HepG2 (cell line): ENCODE measurements at regions not wholly inside any gene's neighbourhood (a gene's known extent, or its start where the extent isn't known, plus 50 kb on each side); places are given as distances from the start of the nearest gene placed in this dataset.

Experiments
- ATAC-seq: fragments of 200-7000 bp; cut with Tn5 transposase; 3 replicates; pipeline ENCODE4 v1.9.1; 2020; ENCODE audit warnings: mild to moderate bottlenecking, moderate library complexity
- BruUV-seq: library from RNA; stranded (reverse); fragments of 400-500 nt; replicated peaks from 2 replicates; lab custom pipeline; 2021; lab: Mats Ljungman, UMichigan
- CTCF ChIA-PET: fragments of 300-600 bp; formaldehyde crosslinking; extraction: SDS; loops from one replicate; lab custom pipeline; 2021; ENCODE audit warnings: low total read pairs, inconsistent platforms, low intra/inter-chr PET ratio; lab: Yijun Ruan, JAX
- POLR2A ChIA-PET: fragments of 350-600 bp; sonication (Branson Sonifier 250); formaldehyde crosslinking; loops from one replicate; lab custom pipeline; 2020; ENCODE audit warnings: antibody characterized with exemption, inconsistent platforms; lab: Yijun Ruan, JAX
- DNase-seq: peaks from one replicate; pipeline ENCODE4 v3.0.0-alpha.2; 2015; ENCODE audit warnings: low spot score
- FAIRE-seq: peaks from 3 replicates; lab custom pipeline; 2011; peaks lifted over from hg19 to GRCh38; lab: Jason Lieb, UNC
- H2AFZ ChIP-seq: one replicate; pipeline ENCODE4 v1.6.1; 2011; ENCODE audit warnings: low read length, inconsistent platforms
- H3K27ac ChIP-seq: fragments of 300-600 bp; 3 replicates; pipeline ENCODE4 v1.8.0; 2011; ENCODE audit warnings: mixed run types, mild to moderate bottlenecking, mixed read lengths, low read length, inconsistent platforms; ENCODE audit not compliant: insufficient read depth; ENCODE audit errors: extremely low read length
- H3K27me3 ChIP-seq, 2 experiments: fragments of 200-600 bp in 1 of 2; 2 replicates in 1 of 2; 3 replicates in 1 of 2; pipeline versions ENCODE4 v1.6.0 to v1.8.0; 2011; ENCODE audit warnings: low read length in 2 of 2, mild to moderate bottlenecking in 2 of 2, moderate library complexity in 2 of 2, inconsistent platforms in 1 of 2; ENCODE audit not compliant: insufficient read depth in 2 of 2, control insufficient read depth in 1 of 2
- H3K36me3 ChIP-seq, 2 experiments: fragments of 200-600 bp in 1 of 2; replicated peaks in 1 of 2; 2 replicates in 1 of 2; 3 replicates in 1 of 2; pipeline versions ENCODE4 v1.5.1 to v1.8.0; 2011; ENCODE audit warnings: low read length in 2 of 2, inconsistent platforms in 1 of 2; ENCODE audit not compliant: insufficient read depth in 2 of 2, control insufficient read depth in 1 of 2
- H3K4me1 ChIP-seq: 2 replicates; pipeline ENCODE4 v1.5.1; 2012; ENCODE audit warnings: low read length, inconsistent platforms; ENCODE audit not compliant: insufficient read depth
- H3K4me2 ChIP-seq: 2 replicates; pipeline ENCODE4 v1.6.0; 2011; ENCODE audit warnings: low read depth, low read length, inconsistent platforms
- H3K4me3 ChIP-seq, 3 experiments: fragments of 200-600 bp in 1 of 3; sonication (generic), shearing (Covaris generic) in 1 of 3; replicated peaks in 1 of 3; 2 replicates each; pipeline ENCODE4 v1.5.1; 2011 to 2016; ENCODE audit warnings: low read length in 3 of 3, inconsistent platforms in 2 of 3, low read depth in 2 of 3, mild to moderate bottlenecking in 2 of 3, control low read depth in 1 of 3, mixed read lengths in 1 of 3; ENCODE audit not compliant: insufficient read depth in 1 of 3
- H3K79me2 ChIP-seq: one replicate; pipeline ENCODE4 v1.6.1; 2011; ENCODE audit warnings: low read length, inconsistent platforms; ENCODE audit not compliant: insufficient read depth
- H3K9ac ChIP-seq: 2 replicates; pipeline ENCODE4 v1.6.0; 2011; ENCODE audit warnings: mild to moderate bottlenecking, low read depth, low read length, inconsistent platforms; ENCODE audit not compliant: insufficient read depth
- H3K9me3 ChIP-seq: 2 replicates; pipeline ENCODE4 v1.5.1; 2012; ENCODE audit warnings: mild to moderate bottlenecking, low read length
- H4K20me1 ChIP-seq: 2 replicates; pipeline ENCODE4 v1.6.0; 2011; ENCODE audit warnings: inconsistent platforms, mild to moderate bottlenecking, low read length, moderate library complexity; ENCODE audit not compliant: insufficient read depth
- DNMT1 ChIP-seq: sonication (generic); formaldehyde crosslinking; IDR thresholded peaks from 2 replicates; pipeline ENCODE4 v1.5.1; 2020; ENCODE audit warnings: mild to moderate bottlenecking, missing genetic modification reagents
- IRF2 ChIP-seq: IDR thresholded peaks from 2 replicates; pipeline ENCODE4 v1.6.1; 2018; ENCODE audit warnings: missing genetic modification reagents, missing compliant biosample characterization
- KDM1A ChIP-seq: IDR thresholded peaks from 2 replicates; pipeline ENCODE4 v1.6.1; 2016; ENCODE audit warnings: missing compliant biosample characterization
- MXD4 ChIP-seq: IDR thresholded peaks from 2 replicates; pipeline ENCODE4 v1.6.1; 2016; ENCODE audit warnings: mild to moderate bottlenecking, missing biosample characterization, missing genetic modification reagents
- SCMH1 ChIP-seq: sonication (generic); formaldehyde crosslinking; IDR thresholded peaks from 2 replicates; pipeline ENCODE4 v1.9.0; 2021; ENCODE audit warnings: missing genetic modification reagents, mild to moderate bottlenecking, borderline replicate concordance
- ZNF282 ChIP-seq: fragments of 450-650 bp; IDR thresholded peaks from 2 replicates; pipeline ENCODE4 v1.6.1; 2018; ENCODE audit not compliant: partially characterized antibody
- WGBS: methylation state at CpG from one replicate; pipeline ENCODE4 v1.1.6; 2017; ENCODE audit warnings: low lambda C conversion rate; 5-methylcytosine and 5-hydroxymethylcytosine counted together
- in situ Hi-C: cut with HindIII; loops from 2 replicates; pipeline ENCODE4 v1.10.0; 2017; ENCODE audit warnings: low pct_unique_long_range_greater_than_20kb; ENCODE audit not compliant: extremely low pct_ligation_motif_present
- intact Hi-C: fragments of 100-400 bp; cut with micrococcal nuclease; formaldehyde crosslinking; loops from one replicate; pipeline ENCODE4 v1.10.0; 2022; ENCODE audit not compliant: unreplicated experiment
- TF ChIP-seq, protein P1 (sequence below): sonication (generic); formaldehyde crosslinking; IDR thresholded peaks from 2 replicates; pipeline ENCODE4 v1.8.1; 2022; ENCODE audit warnings: low read depth, mild to moderate bottlenecking, missing genetic modification reagents
- TF ChIP-seq, protein P2 (sequence below): IDR thresholded peaks from 2 replicates; pipeline ENCODE4 v1.6.1; 2016; ENCODE audit warnings: missing biosample characterization, missing genetic modification reagents, low read depth

DNA sequence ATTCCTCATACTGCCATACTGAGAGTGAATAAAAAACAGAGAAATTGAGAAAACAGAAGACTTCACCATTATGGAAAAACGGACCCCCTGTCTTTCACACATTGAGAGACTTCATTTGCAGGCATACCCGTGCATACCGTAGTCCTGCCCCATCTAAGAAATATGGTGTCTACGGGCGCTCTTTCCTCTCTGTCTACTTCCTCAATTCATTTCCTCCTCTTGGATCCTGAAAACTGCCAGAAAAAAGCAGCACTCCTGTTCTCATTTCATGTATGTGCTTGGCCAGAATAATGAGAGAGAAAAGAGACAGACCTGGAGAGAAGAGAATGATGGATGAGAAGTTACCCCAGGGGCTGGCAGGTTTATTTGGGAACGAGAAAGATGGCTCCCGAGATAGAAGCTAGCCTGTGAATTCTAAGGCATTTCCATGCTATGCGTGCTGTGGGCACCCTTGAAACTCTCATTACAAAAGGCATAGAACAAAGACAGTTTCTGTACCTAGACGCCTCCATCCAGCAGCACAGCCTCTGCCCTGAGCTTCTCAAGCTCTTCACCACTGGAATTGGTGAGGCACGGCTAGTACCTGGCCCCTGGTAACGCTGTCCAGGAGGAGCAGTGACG lies 62.5 kb upstream of the EPHB3 start:
- TF ChIP-seq SCMH1 (CRISPR knock-in tag) (no peak), MXD4 (CRISPR knock-in tag) (no peak), IRF2 (CRISPR knock-in tag) (no peak), ZNF282 (no peak), KDM1A (no peak), DNMT1 (CRISPR knock-in tag) (no peak)
- TF ChIP-seq, protein P1, sequence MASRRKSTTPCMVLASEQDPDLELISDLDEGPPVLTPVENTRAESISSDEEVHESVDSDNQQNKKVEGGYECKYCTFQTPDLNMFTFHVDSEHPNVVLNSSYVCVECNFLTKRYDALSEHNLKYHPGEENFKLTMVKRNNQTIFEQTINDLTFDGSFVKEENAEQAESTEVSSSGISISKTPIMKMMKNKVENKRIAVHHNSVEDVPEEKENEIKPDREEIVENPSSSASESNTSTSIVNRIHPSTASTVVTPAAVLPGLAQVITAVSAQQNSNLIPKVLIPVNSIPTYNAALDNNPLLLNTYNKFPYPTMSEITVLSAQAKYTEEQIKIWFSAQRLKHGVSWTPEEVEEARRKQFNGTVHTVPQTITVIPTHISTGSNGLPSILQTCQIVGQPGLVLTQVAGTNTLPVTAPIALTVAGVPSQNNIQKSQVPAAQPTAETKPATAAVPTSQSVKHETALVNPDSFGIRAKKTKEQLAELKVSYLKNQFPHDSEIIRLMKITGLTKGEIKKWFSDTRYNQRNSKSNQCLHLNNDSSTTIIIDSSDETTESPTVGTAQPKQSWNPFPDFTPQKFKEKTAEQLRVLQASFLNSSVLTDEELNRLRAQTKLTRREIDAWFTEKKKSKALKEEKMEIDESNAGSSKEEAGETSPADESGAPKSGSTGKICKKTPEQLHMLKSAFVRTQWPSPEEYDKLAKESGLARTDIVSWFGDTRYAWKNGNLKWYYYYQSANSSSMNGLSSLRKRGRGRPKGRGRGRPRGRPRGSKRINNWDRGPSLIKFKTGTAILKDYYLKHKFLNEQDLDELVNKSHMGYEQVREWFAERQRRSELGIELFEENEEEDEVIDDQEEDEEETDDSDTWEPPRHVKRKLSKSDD (CRISPR knock-in tag), result no peak
- TF ChIP-seq, protein P2, sequence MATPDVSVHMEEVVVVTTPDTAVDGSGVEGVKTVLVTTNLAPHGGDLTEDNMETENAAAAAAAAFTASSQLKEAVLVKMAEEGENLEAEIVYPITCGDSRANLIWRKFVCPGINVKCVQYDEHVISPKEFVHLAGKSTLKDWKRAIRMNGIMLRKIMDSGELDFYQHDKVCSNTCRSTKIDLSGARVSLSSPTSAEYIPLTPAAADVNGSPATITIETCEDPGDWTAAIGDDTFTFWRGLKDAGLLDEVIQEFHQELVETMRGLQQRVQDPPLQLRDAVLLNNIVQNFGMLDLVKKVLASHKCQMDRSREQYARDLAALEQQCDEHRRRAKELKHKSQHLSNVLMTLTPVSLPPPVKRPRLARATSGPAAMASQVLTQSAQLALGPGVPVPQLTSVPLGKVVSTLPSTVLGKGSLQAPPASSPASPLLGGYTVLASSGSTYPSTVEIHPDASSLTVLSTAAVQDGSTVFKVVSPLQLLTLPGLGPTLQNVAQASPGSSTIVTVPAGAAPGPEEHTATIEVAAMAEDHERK, result no peak
- Histone ChIP-seq H2AFZ (no peak overlapping the region), H3K4me3 (no peak overlapping the region), H3K4me1 (no peaks in the 10 kb centered on the region), H3K4me2 (no peak overlapping the region), H3K9me3 (no peaks in the 10 kb centered on the region; the same call in 1 of the 2 replicates), H4K20me1 (no peaks in the 10 kb centered on the region), H3K9ac (no peak overlapping the region), H3K79me2 (no peaks in the 10 kb centered on the region), H3K36me3 (no peaks in the 10 kb centered on the region), H3K27ac (no peak overlapping the region), H3K27me3 (peaks cover 0 to 21% of the 10 kb centered on the region in 2 experiments; a peak in 3 of 5 replicates)
- DNase-seq, result no peak
- WGBS, result 33% methylated on average over 8 of the region's 12 CpGs
- POLR2A ChIA-PET, result no interaction called here
- no peak for ATAC-seq
- in situ Hi-C loops (no loop called here), intact Hi-C loops (no loop called here)
- BruUV-seq, result no TSS peak
- CTCF ChIA-PET, result no interaction called here
- no peak for FAIRE-seq
